ENCODE measurements at regions not wholly inside any gene's neighbourhood (a gene's known extent, or its start where the extent isn't known, plus 50 kb on each side); places are given as distances from the start of the nearest gene placed in this dataset.

DNA sequence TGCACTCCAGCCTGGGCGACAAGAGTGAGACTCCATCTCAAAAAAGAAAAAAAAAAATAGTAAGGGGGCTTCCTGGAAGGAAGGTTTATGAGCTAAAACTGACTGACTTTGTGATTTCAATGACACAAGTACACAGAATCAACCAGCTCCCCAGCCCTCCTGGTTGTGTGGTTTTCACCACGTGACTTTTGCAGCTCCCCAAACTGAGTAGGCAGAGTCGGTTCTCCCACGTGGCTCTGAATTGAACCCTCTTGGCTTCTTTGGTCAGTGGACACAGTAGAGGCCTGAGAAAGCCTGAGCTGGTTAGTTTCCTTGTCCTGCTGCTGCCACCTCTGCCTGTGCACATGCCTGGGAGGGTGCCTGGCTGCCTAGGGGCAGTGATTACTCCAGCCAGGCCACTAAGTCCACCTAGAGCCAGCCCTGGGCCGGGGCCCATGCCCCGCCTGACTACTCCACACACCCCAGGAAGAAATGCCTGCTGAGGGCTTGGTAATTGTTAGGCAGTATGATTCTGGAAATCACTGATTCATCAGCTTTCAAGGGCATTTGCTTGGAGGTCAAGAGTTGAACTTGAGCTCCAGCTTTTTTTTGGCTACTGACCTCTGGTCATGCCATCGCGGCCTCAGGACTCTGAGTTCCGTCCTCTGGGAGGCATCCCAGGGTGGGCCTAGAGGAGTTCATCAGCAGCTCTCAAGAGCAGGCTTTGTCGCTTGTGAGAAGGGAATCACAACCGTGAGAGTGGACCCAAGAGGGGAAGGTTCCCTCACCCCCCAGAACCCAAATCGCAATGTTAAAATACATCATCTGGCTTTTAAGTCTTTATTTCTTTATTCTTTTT is 431.9 kb upstream of the HS6ST1 start:
- TF ChIP-seq, protein P1, sequence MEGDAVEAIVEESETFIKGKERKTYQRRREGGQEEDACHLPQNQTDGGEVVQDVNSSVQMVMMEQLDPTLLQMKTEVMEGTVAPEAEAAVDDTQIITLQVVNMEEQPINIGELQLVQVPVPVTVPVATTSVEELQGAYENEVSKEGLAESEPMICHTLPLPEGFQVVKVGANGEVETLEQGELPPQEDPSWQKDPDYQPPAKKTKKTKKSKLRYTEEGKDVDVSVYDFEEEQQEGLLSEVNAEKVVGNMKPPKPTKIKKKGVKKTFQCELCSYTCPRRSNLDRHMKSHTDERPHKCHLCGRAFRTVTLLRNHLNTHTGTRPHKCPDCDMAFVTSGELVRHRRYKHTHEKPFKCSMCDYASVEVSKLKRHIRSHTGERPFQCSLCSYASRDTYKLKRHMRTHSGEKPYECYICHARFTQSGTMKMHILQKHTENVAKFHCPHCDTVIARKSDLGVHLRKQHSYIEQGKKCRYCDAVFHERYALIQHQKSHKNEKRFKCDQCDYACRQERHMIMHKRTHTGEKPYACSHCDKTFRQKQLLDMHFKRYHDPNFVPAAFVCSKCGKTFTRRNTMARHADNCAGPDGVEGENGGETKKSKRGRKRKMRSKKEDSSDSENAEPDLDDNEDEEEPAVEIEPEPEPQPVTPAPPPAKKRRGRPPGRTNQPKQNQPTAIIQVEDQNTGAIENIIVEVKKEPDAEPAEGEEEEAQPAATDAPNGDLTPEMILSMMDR (IDR thresholded peaks at IDR 0.05; ENCODE audit: unreplicated experiment), result no peak
- H3K27me3 Mint-ChIP-seq, result peaks cover 14% of the 10 kb centered on the region
- no peaks in the 10 kb centered on the region for H3K36me3 Mint-ChIP-seq (ENCODE audit: insufficient read depth)
- no peak overlapping the region for H3K4me3 Mint-ChIP-seq (ENCODE audit: low read depth)
- no peak overlapping the region for H3K27ac Mint-ChIP-seq
- H3K9me3 Mint-ChIP-seq (ENCODE audit: low read depth), result no peaks in the 10 kb centered on the region
- DNase-seq (ENCODE audit: low spot score, unreplicated experiment), result no peak
- peaks cover 27% of the 10 kb centered on the region for H3K4me1 Mint-ChIP-seq (ENCODE audit: low read depth)

DNA sequence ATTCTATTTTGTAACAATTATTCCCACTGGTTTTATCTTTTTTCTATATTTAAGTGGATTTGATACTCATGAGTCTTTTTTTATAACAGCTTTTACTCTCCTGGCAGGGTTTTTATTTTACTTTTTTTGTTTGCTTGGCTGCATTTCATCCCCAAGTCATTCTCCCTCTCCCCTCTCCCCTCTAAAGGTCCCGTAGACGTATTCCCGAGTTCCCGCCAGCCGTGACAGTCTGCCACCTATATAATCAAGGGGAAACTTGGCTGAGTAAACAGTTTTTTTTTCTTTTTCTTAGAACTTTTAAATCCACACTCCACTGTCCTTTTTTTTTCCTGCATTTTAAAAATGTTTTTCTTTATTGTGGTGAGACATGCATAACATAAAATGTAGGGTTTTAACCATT is 433.1 kb upstream of the HS6ST1 start:
- Mint-ChIP-seq H3K4me1 (ENCODE audit: low read depth) (peaks cover 17% of the 10 kb centered on the region), H3K27me3 (peaks cover 14% of the 10 kb centered on the region)
- TF ChIP-seq, protein P1 (IDR thresholded peaks at IDR 0.05; ENCODE audit: unreplicated experiment), result no peak

DNA sequence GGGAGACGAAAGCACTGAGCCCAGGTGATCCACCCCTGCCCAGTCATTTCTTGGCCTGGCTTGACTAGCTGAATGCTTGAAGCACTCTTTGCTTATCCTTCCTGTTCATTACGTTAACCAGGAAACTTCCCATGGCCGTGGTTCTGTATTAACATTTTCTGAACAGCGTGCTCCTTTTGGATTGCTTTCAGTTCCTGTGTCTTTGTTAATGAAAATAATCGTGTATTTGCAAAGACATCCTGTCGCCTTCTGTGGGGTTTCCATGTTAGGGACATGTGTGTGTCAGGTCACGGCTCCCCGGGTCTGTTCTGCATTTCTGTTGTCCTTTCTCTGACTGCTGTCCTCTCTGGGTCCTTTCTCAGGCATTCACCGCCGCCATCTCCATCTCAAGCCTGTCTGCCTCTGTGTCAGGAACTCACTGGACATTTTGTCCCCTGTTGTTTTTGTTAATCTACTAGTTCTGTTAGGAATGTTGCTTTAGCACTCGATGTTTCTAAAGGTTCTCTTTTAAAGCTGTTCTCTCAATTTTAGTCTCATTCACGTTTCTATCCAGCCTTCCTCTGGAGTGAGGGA is 434.1 kb upstream of the HS6ST1 start:
- no peaks in the 10 kb centered on the region for H3K9me3 Mint-ChIP-seq (ENCODE audit: low read depth)
- no peak overlapping the region for H3K4me3 Mint-ChIP-seq (ENCODE audit: low read depth)
- peaks cover 14% of the 10 kb centered on the region for H3K27me3 Mint-ChIP-seq
- no peak for DNase-seq (ENCODE audit: low spot score, unreplicated experiment)
- peaks cover 14% of the 10 kb centered on the region for H3K4me1 Mint-ChIP-seq (ENCODE audit: low read depth)
- H3K36me3 Mint-ChIP-seq (ENCODE audit: insufficient read depth), result no peaks in the 10 kb centered on the region
- TF ChIP-seq, protein P1 (IDR thresholded peaks at IDR 0.05; ENCODE audit: unreplicated experiment), result no peak
- H3K27ac Mint-ChIP-seq, result no peak overlapping the region

More for the DNA sequence above, 433.1 kb upstream of the HS6ST1 start:
- no peak for DNase-seq (ENCODE audit: low spot score, unreplicated experiment)
- Mint-ChIP-seq H3K4me3 (ENCODE audit: low read depth) (no peak overlapping the region), H3K27ac (no peak overlapping the region), H3K9me3 (ENCODE audit: low read depth) (no peaks in the 10 kb centered on the region), H3K36me3 (ENCODE audit: insufficient read depth) (no peaks in the 10 kb centered on the region)

DNA sequence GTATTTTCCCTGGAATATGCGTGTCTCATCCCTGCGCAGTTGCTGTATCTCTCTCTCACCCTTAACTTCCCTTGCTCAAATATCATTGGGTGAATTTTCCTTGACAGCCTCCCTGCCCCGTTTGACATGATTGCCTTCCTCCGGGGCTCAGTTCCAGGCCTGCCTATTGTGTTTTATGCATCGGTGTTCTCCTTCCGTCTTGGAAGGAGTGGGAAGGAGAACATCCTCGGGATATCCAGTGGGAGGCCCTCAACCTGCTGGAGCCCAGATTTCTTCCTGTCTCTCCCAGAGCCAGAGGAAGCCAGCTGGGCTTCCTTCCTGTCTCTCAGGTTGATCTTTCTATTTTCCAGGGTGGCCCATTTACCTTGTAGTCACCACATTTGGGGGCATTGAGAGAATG is 434.7 kb upstream of the HS6ST1 start:
- H3K4me3 Mint-ChIP-seq (ENCODE audit: low read depth), result no peak overlapping the region
- H3K9me3 Mint-ChIP-seq (ENCODE audit: low read depth), result no peaks in the 10 kb centered on the region
- H3K27me3 Mint-ChIP-seq, result peaks cover 14% of the 10 kb centered on the region
- TF ChIP-seq, protein P1 (IDR thresholded peaks at IDR 0.05; ENCODE audit: unreplicated experiment), result no peak
- H3K27ac Mint-ChIP-seq, result no peak overlapping the region
- H3K4me1 Mint-ChIP-seq (ENCODE audit: low read depth), result peaks cover 14% of the 10 kb centered on the region
- DNase-seq (ENCODE audit: low spot score, unreplicated experiment), result no peak
- no peaks in the 10 kb centered on the region for H3K36me3 Mint-ChIP-seq (ENCODE audit: insufficient read depth)

DNA sequence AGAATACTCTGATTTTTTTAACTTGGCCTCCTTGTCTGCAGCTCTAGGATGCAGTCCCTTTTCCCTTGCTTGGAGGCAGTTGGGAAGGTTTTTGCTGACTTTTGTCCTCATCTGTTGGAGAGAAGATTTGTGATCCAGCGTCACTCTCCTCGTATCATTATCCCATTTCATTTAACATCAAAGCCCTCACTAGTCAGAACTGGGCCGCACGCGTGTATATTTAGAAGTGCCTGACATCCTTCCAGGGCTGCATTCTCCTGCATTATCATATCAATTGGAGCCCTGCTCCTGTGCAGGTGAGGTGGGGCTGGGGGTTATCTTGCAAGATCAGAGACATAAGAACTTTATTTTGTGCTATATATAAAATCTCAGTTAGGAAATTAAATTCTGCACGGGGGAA is 435.1 kb upstream of the HS6ST1 start:
- no peak for DNase-seq (ENCODE audit: low spot score, unreplicated experiment)
- no peak overlapping the region for H3K4me3 Mint-ChIP-seq (ENCODE audit: low read depth)
- H3K4me1 Mint-ChIP-seq (ENCODE audit: low read depth), result peaks cover 13% of the 10 kb centered on the region
- TF ChIP-seq, protein P1 (IDR thresholded peaks at IDR 0.05; ENCODE audit: unreplicated experiment), result no peak
- no peaks in the 10 kb centered on the region for H3K36me3 Mint-ChIP-seq (ENCODE audit: insufficient read depth)
- H3K27ac Mint-ChIP-seq, result peak overlapping the region; percentile 13
- no peaks in the 10 kb centered on the region for H3K9me3 Mint-ChIP-seq (ENCODE audit: low read depth)
- H3K27me3 Mint-ChIP-seq, result peaks cover 14% of the 10 kb centered on the region
